Activated CD4-positive, alpha-beta T cell treated with anti-CD3 and anti-CD28 coated beads, Interleukin-2, Interleukin-6, amounts not matched to agents 100 ng/mL and 50 ng/mL, durations not matched to agents 16 hours and 8 hours (primary cell): ENCODE measurements at regions not wholly inside any gene's neighbourhood (a gene's known extent, or its start where the extent isn't known, plus 50 kb on each side); places are given as distances from the start of the nearest gene placed in this dataset.

Experiments
- DNase-seq: peaks from one replicate; pipeline ENCODE4 v3.0.0-alpha.2; 2020

- no peak for DNase-seq
Measured at GRCh38 chr1:23639460-23640095, 52.0 kb upstream of the RPL11 start.

GRCh38 chr1:23638786-23639241 is 52.8 kb upstream of the RPL11 start:
- DNase-seq = no peak

GRCh38 chr1:23638188-23638619 is 53.4 kb upstream of the RPL11 start:
- DNase-seq = no peak

GRCh38 chr1:23636009-23636408 is 55.6 kb upstream of the RPL11 start:
- no peak for DNase-seq

- peak; percentile 80 for DNase-seq
Measured at GRCh38 chr1:23634840-23635651, 56.6 kb upstream of the RPL11 start.

GRCh38 chr1:23634518-23634839 is 57.1 kb upstream of the RPL11 start:
- no peak for DNase-seq

GRCh38 chr1:23632479-23633160 is 59.0 kb upstream of the RPL11 start:
- no peak for DNase-seq

GRCh38 chr1:23629708-23630290 is 61.8 kb upstream of the RPL11 start:
- no peak for DNase-seq

- DNase-seq = no peak
Measured at GRCh38 chr1:23628951-23629387, 62.6 kb upstream of the RPL11 start.

- DNase-seq = no peak
Measured at GRCh38 chr1:23627069-23627735, 64.4 kb upstream of the RPL11 start.

- no peak for DNase-seq
Measured at GRCh38 chr1:23625929-23626535, 65.6 kb upstream of the RPL11 start.

- no peak for DNase-seq
Measured at GRCh38 chr1:23625459-23625858, 66.1 kb upstream of the RPL11 start.

GRCh38 chr1:23624440-23624839 is 65.1 kb upstream of the ID3 start:
- peak; percentile 18 for DNase-seq

- DNase-seq = no peak
Measured at GRCh38 chr1:23622284-23622683, 63.0 kb upstream of the ID3 start.

GRCh38 chr1:23620605-23621004 is 61.3 kb upstream of the ID3 start:
- no peak for DNase-seq

GRCh38 chr1:23619299-23620188 is 60.2 kb upstream of the ID3 start:
- DNase-seq = peak; percentile 56

GRCh38 chr1:23618586-23619083 is 59.3 kb upstream of the ID3 start:
- no peak for DNase-seq

- DNase-seq = no peak
Measured at GRCh38 chr1:23617084-23617521, 57.8 kb upstream of the ID3 start.

GRCh38 chr1:23616292-23616824 is 57.1 kb upstream of the ID3 start:
- DNase-seq = no peak

- no peak for DNase-seq
Measured at GRCh38 chr1:23615852-23616251, 56.6 kb upstream of the ID3 start.

- DNase-seq = no peak
Measured at GRCh38 chr1:23615423-23615822, 56.1 kb upstream of the ID3 start.
